ENCODE measurements at regions not wholly inside any gene's neighbourhood (a gene's known extent, or its start where the extent isn't known, plus 50 kb on each side); places are given as distances from the start of the nearest gene placed in this dataset.
"Not testable (repeated sequence)": the region's sequence is repeated elsewhere in the genome, so short reads cannot be mapped to it uniquely, and the experiment has no call there.

DNA sequence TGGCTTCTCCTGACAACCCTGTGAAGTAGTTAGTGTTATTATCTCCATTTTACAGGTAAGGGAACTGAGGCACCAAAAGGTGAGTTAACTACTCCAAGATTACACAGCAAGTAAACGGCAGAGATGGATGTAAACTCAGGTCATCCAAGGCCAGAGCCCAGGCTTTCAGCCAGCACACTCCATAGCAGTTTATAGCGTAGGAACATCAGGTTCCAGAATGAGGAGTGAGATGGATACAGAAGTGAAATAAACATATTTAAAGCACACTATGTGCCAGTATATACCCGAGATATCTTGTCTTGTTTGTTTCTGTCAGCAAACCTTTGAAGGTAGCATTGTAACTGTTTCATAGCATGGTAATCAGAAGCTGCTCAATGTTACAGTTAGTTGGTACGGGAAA, 279.0 kb downstream of the OXSM start:
- DNase-seq: no peak

DNA sequence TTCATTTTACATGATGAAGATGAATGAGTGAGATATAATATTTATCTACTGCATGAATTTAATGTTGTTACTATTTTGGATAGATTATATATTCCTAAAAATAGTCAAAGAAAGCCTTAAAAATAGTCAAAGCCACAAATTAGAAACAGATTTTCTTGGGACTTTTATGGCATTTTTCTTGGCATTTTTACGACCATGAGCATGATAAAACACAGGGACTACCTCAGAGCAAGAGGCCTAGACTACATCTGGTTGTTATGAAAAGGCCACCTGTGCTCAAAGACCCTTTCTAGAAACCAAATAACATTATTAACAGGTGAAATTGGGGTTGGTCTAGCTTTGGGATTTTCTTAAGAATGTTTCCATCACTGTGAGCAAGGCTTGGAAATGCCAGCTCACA, 281.0 kb downstream of the OXSM start:
- no peak for DNase-seq

DNA sequence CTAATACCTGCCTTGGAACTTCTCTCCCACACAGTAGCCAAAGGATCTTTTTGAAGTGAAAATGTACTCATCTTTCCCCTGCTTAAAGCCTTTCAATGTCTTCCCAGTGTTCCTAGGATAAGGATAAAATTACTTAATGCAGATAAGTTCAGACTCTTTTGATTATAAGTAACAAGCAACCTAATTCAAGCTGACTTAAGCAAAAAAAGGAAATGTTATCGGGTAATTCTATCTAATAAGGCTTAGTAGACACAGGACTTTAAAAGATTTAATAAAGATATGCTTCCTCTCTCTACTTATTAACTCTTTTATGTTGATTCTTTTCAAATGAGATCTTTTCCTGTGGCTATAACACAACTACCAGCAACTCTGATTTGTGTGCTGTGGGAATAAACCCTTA, 284.2 kb downstream of the OXSM start:
- DNase-seq: no peak

DNA sequence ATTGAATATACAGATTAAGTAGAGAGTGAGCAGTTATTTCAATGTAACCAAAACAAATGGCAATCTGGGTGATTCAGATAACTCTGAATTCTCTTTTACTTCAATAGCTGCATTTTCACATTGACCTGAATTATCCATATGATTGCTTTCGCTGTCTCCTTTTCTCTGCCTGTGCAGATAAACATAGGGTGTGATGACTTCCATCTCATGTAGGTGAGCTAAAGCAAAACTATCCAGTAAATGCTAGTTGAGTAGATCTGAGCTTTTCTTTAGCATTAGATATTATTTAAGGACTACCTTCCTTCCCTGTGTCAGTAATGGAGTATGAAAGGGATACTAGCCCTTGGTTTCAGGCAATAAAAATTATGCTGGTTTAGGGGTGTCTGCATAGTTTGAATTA, 288.6 kb downstream of the OXSM start:
- DNase-seq: no peak

DNA sequence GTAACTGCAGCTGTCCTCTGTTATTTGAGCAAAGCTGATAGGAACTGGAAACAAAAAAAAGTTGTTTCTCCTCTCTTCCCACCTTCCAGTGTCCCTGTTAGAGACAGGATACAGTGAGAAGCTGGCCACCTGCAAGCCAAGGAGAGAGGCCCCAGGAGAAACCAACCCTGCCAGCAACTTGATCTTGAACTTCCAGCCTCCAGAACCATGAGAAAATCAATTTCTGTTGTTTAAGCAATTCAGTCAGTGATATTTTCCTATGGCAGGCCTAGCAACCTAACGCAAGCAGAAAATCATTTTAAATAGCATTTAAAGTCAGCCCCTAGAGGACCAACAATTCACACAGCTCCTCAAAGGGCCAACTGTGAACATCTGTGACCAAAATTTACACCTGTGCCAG, 291.3 kb downstream of the OXSM start:
- no peak for DNase-seq

DNA sequence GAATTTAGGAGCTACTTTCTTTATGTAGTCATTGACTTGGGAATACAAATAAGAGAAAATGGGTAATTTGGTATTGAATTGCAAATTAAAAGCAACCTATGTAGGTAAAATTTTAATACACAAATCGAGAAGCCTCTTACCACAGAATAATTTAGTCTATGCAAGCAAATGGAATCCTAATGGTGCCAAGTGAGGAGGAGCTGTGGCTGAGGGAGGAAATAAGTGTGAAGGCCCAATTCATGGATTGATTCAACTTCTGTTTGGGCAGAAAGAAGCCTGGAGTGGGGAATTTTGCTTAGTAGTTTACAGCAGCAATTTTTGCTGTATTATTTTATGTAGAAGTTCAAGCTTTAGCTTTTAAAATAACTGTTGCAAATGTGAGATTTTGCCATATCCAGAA, 291.9 kb downstream of the OXSM start:
- no peak for DNase-seq

DNA sequence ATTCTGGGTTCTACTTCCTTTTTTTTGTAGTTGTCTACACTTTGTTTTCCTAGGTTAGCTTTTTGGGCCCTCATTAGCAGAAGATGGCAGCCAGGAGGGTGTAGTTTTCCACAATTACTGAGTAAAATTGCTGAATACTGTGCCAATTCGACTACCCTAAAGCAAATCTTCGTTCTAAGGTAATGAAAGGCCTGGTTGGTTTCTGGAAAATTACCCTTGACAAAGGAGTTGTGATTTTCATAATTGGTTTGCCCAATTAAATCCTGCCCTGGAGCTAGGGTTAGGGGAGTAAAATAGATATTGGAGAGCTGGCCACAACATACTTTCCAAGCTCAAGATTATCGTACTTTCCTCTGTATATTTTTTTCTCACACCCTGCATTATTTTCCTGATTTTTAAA, 293.0 kb downstream of the OXSM start:
- no peak for DNase-seq

DNA sequence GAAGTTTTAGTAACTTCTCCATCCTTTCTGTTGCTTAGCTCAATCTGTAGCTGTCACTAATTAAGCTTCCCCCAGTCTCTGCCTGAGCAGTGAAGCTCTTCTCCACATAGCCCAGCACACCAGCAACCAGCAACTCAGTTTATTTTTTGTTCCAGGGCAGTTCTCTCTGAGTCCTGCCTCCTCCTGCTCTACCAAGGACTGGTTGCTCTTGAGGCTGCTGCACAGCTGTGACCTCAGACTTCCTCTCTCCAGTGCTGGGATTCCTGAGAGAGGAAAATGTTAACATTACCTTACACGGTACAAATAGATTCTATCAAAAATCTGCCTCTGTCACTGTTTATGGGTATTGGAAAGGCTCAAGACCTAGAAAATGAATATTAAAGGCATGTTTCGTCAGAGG, 294.7 kb downstream of the OXSM start:
- no peak for DNase-seq

DNA sequence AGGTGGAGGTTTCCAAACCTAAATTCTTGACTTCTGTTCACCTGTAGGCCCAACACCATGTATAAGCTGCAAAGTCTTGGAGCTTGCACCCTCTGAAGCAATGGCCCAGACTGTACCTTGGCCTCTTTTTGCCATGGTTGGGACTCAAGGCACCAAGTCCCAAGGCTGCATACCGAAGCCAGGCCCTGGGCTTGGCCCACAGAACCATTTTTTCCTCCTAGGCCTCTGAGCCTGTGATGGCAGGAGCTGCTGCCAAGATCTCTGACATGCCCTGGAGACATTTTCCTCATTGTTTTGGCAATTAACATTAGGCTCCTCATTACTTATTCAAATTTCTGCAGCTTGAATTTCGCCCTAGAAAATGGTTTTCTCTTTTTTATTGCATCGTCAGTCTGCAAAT, 297.9 kb downstream of the OXSM start:
- no peak for DNase-seq

DNA sequence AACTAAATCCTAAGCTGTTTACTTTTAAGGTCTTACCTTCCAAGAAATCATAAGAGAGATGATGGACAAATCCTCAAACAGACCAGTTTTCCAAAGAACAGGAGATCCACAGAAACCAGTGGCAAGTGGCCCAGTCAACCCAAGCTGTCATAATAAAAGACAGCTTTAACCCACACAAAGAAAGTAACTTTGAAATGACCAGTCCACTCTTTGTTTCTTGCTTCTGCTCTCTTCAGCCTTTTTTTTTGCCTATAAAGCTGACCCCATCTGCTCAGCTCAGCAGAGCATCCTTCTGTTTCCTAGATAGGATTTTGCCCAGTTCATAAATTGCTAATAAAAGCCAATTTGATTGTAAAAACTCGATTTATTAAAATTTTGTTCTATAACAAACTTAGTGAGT, 299.4 kb downstream of the OXSM start:
- no peak for DNase-seq

DNA sequence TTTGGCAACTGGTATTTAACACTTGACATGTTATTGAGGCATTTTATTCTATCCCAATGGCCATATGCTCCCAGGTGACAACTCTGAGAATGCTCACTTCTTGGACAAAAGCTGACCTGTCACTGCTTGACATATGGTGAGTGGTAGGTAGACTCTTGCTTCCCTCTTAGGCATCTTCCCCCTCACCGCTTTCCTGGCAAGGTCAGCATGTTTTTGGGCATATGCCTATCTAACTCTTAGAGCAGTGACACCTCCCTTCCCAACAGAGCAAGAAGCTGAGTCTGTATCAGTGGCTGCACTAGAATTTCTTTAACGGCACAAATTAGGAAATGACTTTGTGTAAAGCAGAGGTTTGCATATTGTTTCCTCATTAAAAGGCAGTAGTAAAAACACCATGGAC, 300.7 kb downstream of the OXSM start:
- DNase-seq: no peak

DNA sequence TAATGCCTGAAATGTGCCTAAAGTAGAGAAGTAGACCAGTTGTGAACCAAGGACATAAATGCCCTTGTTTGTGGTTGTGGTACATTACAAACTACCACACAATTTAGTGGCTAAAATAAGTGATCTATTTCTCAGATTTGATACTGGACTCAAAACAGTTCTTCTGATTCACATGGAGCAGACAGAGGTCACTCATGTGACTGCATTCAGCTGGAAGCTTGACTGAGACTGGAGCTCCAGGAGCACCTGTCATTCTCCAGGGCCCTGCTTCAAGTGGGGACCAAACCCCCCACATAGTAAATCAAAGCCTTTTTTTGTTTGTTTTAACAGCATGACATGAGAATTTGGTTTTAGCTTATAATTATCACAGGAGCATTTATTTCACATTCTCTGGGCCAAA, 301.2 kb downstream of the OXSM start:
- no peak for DNase-seq

DNA sequence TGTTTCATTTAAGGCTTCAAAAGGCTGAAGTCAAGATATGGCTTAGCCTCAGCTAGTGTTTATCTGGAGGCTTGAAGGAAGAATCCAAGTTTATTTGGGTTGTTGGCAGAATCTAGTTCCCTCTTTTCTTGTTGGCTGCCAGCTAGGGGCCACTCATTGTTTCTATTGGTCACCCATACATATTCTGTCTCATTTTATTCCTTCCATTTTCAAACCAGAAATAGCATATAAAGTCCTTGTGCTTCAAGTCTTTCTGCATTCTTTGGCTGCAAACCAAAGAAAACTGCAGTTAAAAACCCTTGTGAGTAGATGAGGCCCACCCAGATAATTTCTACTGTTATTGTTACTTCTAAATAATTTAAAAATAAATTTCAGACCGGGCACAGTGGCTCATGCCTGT, 301.7 kb downstream of the OXSM start:
- no peak for DNase-seq

DNA sequence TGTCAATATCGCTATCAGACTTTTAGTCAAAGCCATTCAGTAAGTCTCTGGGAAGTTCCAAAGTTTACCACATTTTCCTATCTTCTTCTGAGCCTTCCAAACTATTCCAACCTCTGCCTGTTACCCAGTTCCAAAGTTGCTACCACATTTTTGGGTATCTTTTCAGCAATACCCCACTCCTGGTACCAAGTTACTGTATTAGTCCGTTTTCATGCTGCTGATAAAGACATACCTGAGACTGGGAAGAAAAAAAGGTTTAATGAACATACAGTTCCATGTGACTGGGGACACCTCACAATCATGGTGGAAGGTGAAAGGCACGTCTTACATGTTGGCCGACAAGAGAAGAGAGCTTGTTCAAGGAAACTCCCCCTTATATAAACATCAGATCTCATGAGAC, 307.2 kb downstream of the OXSM start:
- not testable (repeated sequence) for DNase-seq

DNA sequence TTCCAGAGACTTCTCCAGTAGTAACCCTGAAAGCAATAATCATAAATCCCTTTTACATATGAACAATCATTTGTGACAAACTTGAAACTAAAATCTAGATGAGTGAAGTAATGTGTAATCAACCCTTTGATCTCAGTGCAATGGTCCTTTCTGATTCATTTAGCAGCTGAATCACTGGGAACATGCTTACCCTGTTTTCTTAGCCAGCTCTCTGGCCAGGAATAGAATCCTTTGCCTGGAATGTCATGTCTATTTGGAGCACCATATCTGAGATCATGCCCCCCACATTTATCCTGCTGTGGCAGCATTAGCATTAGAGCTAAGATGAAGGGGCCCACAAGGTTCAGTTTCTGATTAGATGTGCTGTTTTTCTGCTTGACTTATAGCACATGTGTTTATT, 309.8 kb downstream of the OXSM start:
- DNase-seq: no peak

DNA sequence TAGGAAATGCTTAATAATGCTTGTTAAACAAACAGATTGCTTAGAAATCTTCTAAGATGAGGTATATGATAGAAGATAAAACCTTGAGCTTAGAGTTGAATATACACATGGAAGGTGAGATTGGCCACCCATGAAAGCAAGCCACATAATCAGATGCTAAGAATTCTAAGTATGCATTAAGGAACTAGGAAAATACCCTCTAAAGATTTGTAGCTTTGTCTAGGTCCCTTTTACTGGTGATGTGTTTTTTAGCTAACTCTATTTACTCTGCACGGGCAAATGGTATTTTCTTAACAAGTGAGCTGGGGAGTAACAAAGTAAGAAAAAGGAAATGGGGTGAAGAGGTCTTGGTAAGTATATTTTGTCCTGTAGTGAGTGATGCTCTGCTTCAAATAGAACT, 310.3 kb downstream of the OXSM start:
- DNase-seq: no peak

DNA sequence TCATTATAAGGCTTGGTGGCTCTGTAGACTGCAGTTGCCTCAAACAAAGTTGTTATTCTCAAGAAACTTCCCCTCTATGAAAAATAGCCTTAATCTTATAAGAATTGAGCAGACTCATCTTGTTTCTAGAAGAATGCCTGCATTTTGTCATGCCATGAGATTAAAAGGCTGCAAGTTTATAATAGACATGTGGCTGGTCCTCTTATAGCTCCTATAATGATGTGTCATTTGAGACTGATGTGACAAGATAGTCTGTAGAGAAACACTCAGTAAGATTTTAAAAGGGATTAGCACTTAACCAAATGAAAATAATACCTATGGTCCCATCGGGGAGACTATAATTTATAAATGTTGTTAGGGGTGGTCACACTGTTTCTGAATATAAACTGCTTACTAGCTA, 312.5 kb downstream of the OXSM start:
- DNase-seq: no peak

DNA sequence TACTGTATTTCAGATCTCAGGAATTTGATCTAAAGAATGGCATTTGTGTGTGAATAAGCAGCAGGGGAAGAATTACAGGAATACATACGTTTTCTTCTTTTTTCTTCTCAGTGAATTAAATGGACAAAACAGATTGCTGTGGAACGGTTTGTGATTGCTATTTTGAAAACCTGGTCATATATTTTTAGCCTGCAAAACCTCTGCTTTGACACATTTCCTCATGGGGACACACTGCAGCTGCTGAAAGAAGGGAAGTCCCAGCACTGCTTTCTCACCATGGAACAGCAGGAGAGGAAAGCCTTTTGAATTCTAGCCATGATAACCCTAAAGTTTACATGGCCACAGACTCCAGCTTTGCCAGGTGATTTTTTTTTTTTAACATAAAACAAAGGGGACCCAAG, 315.0 kb downstream of the OXSM start:
- no peak for DNase-seq

DNA sequence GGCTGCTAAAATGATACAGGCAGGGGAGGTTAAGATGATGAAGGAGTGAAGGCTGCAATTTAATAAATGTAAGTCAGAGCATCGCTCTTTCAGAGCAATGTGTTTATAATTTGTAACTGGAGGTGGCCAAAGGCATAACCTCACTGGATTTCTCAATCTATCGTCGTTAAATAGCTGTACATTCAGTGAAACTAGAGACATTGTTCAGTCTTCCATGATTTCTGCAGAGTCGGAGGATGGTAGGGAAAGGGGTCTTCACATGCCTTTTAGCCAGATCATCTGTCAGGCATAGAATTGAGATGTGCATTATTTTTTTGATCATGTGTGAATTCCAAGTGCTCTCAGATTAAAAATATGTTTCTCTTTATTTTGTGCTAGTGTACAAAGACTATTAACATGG, 315.4 kb downstream of the OXSM start:
- DNase-seq: no peak

DNA sequence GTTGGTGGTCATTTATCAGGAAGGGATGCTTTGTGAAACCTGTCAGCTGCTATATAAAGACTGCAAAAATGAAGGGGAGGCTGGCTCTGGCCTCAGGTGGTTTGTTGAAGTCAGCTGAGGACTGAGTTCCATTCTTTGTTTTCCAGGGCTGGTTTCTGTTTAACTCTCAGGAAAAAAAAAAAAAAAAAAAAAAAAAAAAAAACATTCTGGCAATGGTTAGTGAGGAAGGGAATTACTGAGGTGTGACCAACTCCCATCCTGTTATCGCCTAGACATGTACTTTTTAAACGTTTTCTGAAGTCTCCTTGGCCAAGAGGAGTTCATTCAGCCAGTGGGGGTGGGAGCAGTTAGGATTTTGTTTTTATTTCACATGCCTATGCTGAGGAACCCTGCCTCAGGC, 316.3 kb downstream of the OXSM start:
- no peak for DNase-seq

DNA sequence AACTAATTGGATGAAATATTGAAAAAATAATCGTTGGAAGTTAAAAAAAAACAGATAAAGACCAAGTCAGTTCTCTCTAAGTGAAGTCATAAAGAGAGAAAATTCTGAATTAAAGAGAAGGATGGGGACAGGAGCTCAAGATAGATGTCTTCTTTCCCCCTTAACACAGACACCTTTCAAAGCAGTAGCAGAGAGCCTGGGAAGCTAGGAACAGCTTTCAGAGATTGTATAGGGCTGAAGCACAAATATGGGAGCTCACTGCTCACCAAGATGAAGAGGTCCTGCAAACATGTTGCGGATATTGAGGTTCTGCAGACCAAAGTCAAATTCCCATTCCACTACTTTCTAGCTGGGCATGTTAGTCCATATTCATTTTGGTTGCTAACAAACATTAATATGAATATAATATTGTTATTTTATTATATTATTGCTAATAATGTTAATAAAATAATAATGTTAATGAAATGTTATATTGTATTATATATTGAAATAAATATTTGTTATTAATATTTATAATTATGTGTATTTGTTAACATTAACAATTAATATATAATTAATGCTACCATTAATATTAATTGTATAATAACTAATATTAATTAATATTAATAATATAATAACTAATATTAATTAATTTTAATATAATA, 319.1 kb downstream of the OXSM start:
- no peak for DNase-seq

DNA sequence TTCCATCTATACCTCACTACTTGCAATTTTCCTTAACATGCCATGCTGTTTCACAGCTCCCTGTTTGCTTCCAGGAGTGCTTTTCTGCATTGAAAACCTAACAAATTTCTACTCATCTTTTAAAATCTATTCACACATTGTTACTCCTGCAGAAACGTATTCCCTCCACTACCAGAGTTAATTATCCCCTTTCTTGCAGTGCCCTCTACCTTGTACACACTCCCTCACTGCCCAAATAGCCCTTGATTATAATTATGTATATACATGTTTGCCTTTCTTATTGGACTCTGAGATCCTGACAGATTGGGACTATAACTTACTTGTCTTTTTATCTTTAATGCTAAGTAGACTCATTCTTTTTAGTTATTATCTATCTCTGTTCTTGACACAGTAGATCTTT, 325.0 kb downstream of the OXSM start:
- DNase-seq: no peak

DNA sequence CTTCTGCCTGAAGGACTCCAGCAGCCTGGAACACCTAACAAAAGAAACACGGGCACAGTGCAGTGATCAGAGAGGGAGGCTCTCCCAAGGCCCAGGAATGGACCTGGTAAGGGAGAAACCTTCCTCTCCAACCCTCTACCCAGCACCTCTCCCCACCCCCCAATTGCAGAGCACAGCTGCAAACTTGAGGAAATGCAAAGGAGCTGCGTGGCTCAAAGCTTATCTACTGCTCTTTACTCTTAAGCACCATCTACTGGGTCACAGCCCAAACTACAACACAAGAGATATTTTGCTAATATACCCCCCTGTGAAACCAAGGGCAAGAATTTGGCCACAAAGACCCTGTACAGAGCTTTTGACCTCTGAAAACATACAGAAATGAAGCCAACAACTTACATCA, 328.3 kb downstream of the OXSM start:
- no peak for DNase-seq

DNA sequence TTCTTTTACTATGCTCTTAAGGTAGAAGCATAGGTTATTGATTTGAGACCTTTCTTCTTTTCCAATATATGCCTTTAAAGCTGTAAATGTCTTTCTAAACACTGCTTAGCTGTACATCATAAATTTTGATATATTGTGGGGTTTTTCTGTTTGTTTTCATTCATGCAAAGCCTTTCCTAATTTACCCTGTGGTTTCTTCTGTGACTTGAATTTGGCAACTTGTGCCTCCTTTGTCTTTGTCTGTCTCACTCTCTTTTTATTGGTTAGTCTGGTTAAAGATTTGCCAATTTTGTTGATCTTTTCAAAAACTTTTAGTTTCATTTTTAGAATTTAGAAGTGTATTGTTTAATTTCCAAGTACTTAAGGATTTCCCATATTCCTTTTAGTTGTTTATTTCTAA, 343.1 kb downstream of the OXSM start:
- DNase-seq: no peak

DNA sequence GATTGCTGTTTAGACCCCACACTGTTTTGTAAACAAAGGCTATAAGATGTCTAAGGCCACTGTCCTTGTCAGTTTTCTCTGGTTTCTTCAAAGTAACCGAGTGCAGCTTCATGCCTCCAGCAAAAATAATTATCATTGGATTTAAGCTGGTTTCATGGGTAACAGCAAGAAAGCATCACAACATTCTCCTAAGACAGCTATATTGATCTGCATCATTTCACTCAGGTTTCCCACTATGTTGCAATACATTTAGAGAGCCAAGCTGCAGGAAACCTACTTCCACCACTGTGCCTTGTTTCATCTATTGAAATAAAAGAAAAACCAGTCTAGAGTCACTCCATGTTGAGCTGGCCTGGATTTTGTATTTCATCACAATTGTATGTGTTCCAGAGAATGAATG, 351.4 kb downstream of the OXSM start:
- no peak for DNase-seq

All from nucleus accumbens (tissue), 56 donors.